Right lobe of liver (tissue), 4 donors: ENCODE measurements at regions not wholly inside any gene's neighbourhood (a gene's known extent, or its start where the extent isn't known, plus 50 kb on each side); places are given as distances from the start of the nearest gene placed in this dataset.

ENCODE experiments used
- CTCF ChIP-seq, 4 donors: fragments of 200-600 bp in 3 of 4; fragments of 450-650 bp in 1 of 4; IDR thresholded peaks; one replicate each; pipeline versions ENCODE4 v1.5.1 to v1.8.0; 2016 to 2022; ENCODE audit warnings: antibody characterized with exemption in 4 of 4, mild to moderate bottlenecking in 2 of 4
- POLR2A ChIP-seq: fragments of 450-650 bp; IDR thresholded peaks from one replicate; pipeline ENCODE4 v1.6.1; 2017; ENCODE audit warnings: antibody characterized with exemption, mild to moderate bottlenecking
- donor health status: DM: no; HTN: no; CAD: no.
- donor health status: DM: no; HTN: no; CAD: no.
- donor health status: DM: no; HTN: yes; CAD: no.

DNA sequence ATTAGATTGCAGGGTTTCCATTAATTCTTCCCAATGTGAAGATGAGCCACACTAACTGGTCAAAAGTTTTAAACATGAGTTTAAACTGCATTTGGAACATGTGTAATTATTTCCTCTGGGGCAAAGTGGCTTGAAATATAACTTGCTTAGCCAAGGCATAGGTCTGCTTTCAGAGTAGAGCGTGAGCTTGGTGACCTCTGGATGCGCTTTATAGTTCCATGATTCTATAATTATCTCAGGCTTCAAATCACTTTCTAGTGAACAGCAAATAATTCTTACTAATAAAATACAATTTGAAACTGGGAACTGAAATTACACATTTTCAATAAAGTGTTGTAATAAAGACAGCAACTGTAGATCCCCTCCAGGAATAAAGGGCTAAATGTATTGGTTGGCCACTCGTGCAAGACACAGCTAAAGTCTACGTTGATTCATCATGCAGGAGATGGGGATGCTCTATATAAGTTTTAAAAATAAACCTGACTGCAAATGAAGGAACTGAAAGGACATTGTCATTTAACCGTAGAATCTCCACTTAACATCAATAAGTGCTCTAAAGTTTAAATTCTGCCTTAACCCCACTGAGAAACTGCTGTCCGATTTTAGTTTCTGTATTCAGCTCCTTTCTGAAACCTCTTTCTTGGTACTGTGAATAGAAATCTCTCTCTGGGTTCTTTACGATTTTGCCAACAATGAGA is 460.0 kb downstream of the PSAT1 start:
- no peak for TF ChIP-seq CTCF (IDR thresholded peaks at IDR 0.05)
- TF ChIP-seq POLR2A = no peak
